OCI-LY7 (cell line): ENCODE measurements at regions not wholly inside any gene's neighbourhood (a gene's known extent, or its start where the extent isn't known, plus 50 kb on each side); places are given as distances from the start of the nearest gene placed in this dataset.

Experiments used
- BruUV-seq: library from RNA; stranded (reverse); fragments of 400-500 nt; replicated peaks from 2 replicates; lab custom pipeline; 2021; lab: Mats Ljungman, UMichigan
- CTCF ChIA-PET: fragments of 300-600 bp; sonication (Branson Sonifier 250); formaldehyde crosslinking; loops from one replicate; lab custom pipeline; 2022; ENCODE audit warnings: antibody characterized with exemption; ENCODE audit not compliant: unreplicated experiment; lab: Charles Lee
- POLR2A ChIA-PET: fragments of 300-600 bp; sonication (Branson Sonifier 250); formaldehyde crosslinking; loops from one replicate; lab custom pipeline; 2022; ENCODE audit warnings: antibody characterized with exemption; lab: Charles Lee
- DNase-seq: peaks from one replicate; pipeline ENCODE4 v3.0.0-alpha.2; 2015; ENCODE audit warnings: low spot score
- H2AFZ ChIP-seq: fragments of 200-600 bp; sonication (generic), shearing (Covaris generic); 2 replicates; pipeline ENCODE4 v1.6.1; 2014; ENCODE audit warnings: mild to moderate bottlenecking, antibody characterized with exemption, low read length, moderate library complexity
- H3K27ac ChIP-seq: fragments of 200-600 bp; sonication (generic); 2 replicates; pipeline ENCODE4 v1.5.1; 2014; ENCODE audit warnings: mixed run types, low read depth, mild to moderate bottlenecking, moderate library complexity, low read length, inconsistent platforms; ENCODE audit not compliant: poor library complexity, severe bottlenecking
- H3K36me3 ChIP-seq: fragments of 200-600 bp; sonication (generic); 2 replicates; pipeline ENCODE4 v1.6.1; 2014; ENCODE audit warnings: mild to moderate bottlenecking, antibody characterized with exemption, low read length, moderate library complexity, mixed read lengths; ENCODE audit not compliant: insufficient read depth
- H3K4me1 ChIP-seq: fragments of 200-600 bp; sonication (generic); 2 replicates; pipeline ENCODE4 v1.5.1; 2014; ENCODE audit warnings: mild to moderate bottlenecking, low read length; ENCODE audit not compliant: insufficient read depth, poor library complexity, severe bottlenecking
- H3K4me2 ChIP-seq: fragments of 200-600 bp; sonication (generic); 2 replicates; pipeline ENCODE4 v1.6.1; 2014; ENCODE audit warnings: mild to moderate bottlenecking, low read length
- H3K4me3 ChIP-seq: fragments of 200-600 bp; sonication (generic); 2 replicates; pipeline ENCODE4 v1.5.1; 2014; ENCODE audit warnings: mild to moderate bottlenecking, low read depth, low read length; ENCODE audit not compliant: poor library complexity, severe bottlenecking
- H3K79me2 ChIP-seq: fragments of 200-600 bp; sonication (generic); 2 replicates; pipeline ENCODE4 v1.6.1; 2016; ENCODE audit warnings: low read depth, mild to moderate bottlenecking, low read length, moderate library complexity, mixed read lengths; ENCODE audit not compliant: insufficient read depth
- H3K9me2 ChIP-seq: fragments of 200-600 bp; sonication (generic); 2 replicates; pipeline ENCODE4 v1.6.1; 2016; ENCODE audit warnings: mild to moderate bottlenecking, low read length, mixed read lengths; ENCODE audit not compliant: insufficient read depth
- H3K9me3 ChIP-seq: fragments of 200-600 bp; sonication (generic); 2 replicates; pipeline ENCODE4 v1.6.1; 2014; ENCODE audit warnings: mild to moderate bottlenecking, mixed run types, low read length, mixed read lengths
- H4K20me1 ChIP-seq: fragments of 200-600 bp; sonication (generic); 2 replicates; pipeline ENCODE4 v1.6.1; 2014; ENCODE audit warnings: mild to moderate bottlenecking, antibody characterized with exemption, low read length, moderate library complexity, mixed read lengths; ENCODE audit not compliant: insufficient read depth
- EZH2phosphoT487 ChIP-seq: fragments of 200-600 bp; sonication (generic); IDR thresholded peaks from 2 replicates; pipeline ENCODE4 v1.6.1; 2018; ENCODE audit warnings: low read depth, borderline replicate concordance, mild to moderate bottlenecking, mixed run types, antibody characterized with exemption, low read length, moderate library complexity, mixed read lengths
- intact Hi-C: fragments of 100-400 bp; cut with micrococcal nuclease; formaldehyde crosslinking; loops from one replicate; pipeline ENCODE4 v1.10.0; 2022; ENCODE audit not compliant: unreplicated experiment
- TF ChIP-seq, protein P1 (sequence below): fragments of 200-600 bp; sonication (generic); conservative IDR thresholded peaks from 2 replicates; pipeline ENCODE4 v1.5.1; 2014; ENCODE audit warnings: mild to moderate bottlenecking, antibody characterized with exemption, low read length, moderate library complexity, mixed read lengths

DNA sequence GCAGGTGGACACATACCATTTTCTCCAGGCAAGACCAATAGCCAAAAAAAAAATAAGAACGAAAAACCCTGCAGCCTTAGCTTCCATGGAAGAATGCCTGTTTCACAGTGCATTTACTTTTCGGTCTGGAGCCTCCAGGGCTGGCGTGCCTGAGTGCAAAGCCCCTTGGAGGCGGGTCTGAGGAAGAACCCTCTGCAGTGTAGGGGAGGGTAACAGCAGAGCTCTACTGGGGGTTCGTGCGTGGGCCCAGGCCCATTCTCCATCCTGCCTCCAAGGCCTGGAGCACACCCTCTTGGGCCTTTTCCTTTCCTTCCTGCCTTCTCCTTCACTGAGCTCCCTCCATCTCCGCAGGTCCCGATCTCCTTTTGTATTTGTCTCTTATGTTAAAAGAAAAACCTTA, 172.3 kb upstream of the GLI3 start:
- intact Hi-C loops = no loop called here
- BruUV-seq = no TSS peak
- Histone ChIP-seq H3K27ac (no peak overlapping the region), H3K4me2 (no peak overlapping the region), H3K4me3 (no peak overlapping the region), H3K4me1 (no peaks in the 10 kb centered on the region), H3K36me3 (no peaks in the 10 kb centered on the region), H3K9me3 (no peaks in the 10 kb centered on the region), H4K20me1 (no peaks in the 10 kb centered on the region), H2AFZ (no peak overlapping the region), H3K79me2 (no peaks in the 10 kb centered on the region), H3K9me2 (no peaks in the 10 kb centered on the region)
- ChIA-PET CTCF (no interaction called here), POLR2A (no interaction called here)
- no peak for DNase-seq
- TF ChIP-seq EZH2phosphoT487 = no peak
- TF ChIP-seq, protein P1, sequence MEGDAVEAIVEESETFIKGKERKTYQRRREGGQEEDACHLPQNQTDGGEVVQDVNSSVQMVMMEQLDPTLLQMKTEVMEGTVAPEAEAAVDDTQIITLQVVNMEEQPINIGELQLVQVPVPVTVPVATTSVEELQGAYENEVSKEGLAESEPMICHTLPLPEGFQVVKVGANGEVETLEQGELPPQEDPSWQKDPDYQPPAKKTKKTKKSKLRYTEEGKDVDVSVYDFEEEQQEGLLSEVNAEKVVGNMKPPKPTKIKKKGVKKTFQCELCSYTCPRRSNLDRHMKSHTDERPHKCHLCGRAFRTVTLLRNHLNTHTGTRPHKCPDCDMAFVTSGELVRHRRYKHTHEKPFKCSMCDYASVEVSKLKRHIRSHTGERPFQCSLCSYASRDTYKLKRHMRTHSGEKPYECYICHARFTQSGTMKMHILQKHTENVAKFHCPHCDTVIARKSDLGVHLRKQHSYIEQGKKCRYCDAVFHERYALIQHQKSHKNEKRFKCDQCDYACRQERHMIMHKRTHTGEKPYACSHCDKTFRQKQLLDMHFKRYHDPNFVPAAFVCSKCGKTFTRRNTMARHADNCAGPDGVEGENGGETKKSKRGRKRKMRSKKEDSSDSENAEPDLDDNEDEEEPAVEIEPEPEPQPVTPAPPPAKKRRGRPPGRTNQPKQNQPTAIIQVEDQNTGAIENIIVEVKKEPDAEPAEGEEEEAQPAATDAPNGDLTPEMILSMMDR = no peak

GRCh38 chr7:42407833-42408232, 170.8 kb upstream of the GLI3 start:
- no peaks in the 10 kb centered on the region for H4K20me1 ChIP-seq
- H3K4me1 ChIP-seq = no peaks in the 10 kb centered on the region
- no peaks in the 10 kb centered on the region for H3K9me3 ChIP-seq
- H3K36me3 ChIP-seq = no peaks in the 10 kb centered on the region
- no peak overlapping the region for H3K4me3 ChIP-seq
- H3K27ac ChIP-seq = no peak overlapping the region
- ChIA-PET POLR2A (no interaction called here), CTCF (no interaction called here)
- no peaks in the 10 kb centered on the region for H3K9me2 ChIP-seq
- no peak overlapping the region for H3K4me2 ChIP-seq
- BruUV-seq = no TSS peak
- H2AFZ ChIP-seq = no peak overlapping the region
- TF ChIP-seq EZH2phosphoT487 = no peak
- TF ChIP-seq, protein P1 = no peak
- intact Hi-C loops = no loop called here
- DNase-seq = no peak
- no peaks in the 10 kb centered on the region for H3K79me2 ChIP-seq

GRCh38 chr7:42407021-42407710, 170.2 kb upstream of the GLI3 start:
- H3K9me2 ChIP-seq = no peaks in the 10 kb centered on the region
- ChIA-PET CTCF (no interaction called here), POLR2A (no interaction called here)
- H2AFZ ChIP-seq = no peak overlapping the region
- H3K4me3 ChIP-seq = no peak overlapping the region
- no peaks in the 10 kb centered on the region for H4K20me1 ChIP-seq
- BruUV-seq = no TSS peak
- H3K36me3 ChIP-seq = no peaks in the 10 kb centered on the region
- H3K4me1 ChIP-seq = no peaks in the 10 kb centered on the region
- H3K79me2 ChIP-seq = no peaks in the 10 kb centered on the region
- H3K9me3 ChIP-seq = no peaks in the 10 kb centered on the region
- no peak for TF ChIP-seq EZH2phosphoT487
- TF ChIP-seq, protein P1 = no peak
- intact Hi-C loops = no loop called here
- H3K4me2 ChIP-seq = no peak overlapping the region
- H3K27ac ChIP-seq = no peak overlapping the region
- no peak for DNase-seq
